Activated T-cell treated with anti-CD3 and anti-CD28 coated beads for 24 hours (primary cell): ENCODE measurements at regions not wholly inside any gene's neighbourhood (a gene's known extent, or its start where the extent isn't known, plus 50 kb on each side); places are given as distances from the start of the nearest gene placed in this dataset.

Experiments
- DNase-seq: peaks from one replicate; pipeline ENCODE4 v3.0.0-alpha.2; 2020; ENCODE audit warnings: low read depth

DNA sequence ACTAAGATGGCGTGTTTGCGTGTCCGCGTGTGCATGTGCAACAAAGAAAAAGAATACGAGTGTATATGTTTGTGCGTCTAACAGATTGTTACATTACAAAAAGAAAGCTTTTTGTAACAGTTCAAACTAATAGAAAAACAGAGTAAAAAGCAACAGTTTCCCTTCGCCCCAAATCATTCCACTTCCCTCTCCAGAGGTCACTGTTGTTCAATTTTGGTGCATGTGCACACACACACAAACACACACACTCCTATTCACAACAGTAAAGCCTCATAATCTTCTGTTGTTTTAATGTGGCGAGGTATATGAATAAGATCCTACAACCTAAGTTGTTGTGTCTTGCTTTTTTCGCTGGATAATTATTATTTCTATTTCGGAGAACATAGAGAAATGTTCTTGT lies 357.3 kb upstream of the SLC8A1 start:
- no peak for DNase-seq

DNA sequence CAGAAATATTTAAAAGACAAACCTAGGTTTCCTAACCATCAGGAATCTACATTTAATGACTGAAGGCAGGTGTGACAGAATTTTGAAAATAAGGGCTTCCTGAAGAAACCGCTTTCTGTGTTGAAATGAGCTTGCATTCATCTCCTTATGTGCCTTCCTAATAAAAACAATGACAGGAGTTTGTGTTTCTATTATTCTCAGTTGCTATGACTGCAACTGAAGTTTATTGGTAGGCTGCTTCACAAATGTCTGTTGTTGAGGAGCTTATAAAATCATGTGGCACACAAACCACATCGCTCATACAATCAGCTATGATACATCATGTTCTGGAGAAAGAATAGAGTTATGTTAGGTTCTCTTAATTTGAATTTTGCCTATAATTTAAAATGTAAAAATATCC lies 362.7 kb upstream of the SLC8A1 start:
- no peak for DNase-seq

- no peak for DNase-seq
These were observed 368.4 kb upstream of the SLC8A1 start for GRCh38 chr2:40820319-40820718.

- DNase-seq: no peak
These were observed 371.6 kb upstream of the SLC8A1 start for GRCh38 chr2:40823478-40823877.

DNA sequence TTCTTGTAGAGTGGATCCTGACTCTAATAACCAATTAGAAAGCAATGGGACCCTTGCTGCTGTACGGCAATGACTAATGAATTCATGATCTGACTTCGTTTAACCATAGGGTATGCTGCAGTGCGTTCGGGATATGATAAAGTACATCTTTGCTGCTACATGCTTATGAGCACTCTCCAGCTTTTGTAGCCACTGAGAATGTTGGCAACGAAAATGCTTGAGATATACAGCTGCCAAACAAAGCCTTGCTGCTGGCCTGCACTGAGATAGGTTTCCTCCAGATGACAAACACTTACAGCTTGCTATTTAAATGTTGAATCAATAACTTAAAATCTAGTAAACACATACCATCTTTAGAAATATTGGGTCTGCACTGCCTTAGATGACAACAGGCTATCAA lies 372.4 kb upstream of the SLC8A1 start:
- no peak for DNase-seq

- no peak for DNase-seq
These were observed 375.5 kb upstream of the SLC8A1 start for GRCh38 chr2:40827392-40827791.

GRCh38 chr2:40831321-40831873 lies 379.5 kb upstream of the SLC8A1 start:
- DNase-seq: no peak

DNA sequence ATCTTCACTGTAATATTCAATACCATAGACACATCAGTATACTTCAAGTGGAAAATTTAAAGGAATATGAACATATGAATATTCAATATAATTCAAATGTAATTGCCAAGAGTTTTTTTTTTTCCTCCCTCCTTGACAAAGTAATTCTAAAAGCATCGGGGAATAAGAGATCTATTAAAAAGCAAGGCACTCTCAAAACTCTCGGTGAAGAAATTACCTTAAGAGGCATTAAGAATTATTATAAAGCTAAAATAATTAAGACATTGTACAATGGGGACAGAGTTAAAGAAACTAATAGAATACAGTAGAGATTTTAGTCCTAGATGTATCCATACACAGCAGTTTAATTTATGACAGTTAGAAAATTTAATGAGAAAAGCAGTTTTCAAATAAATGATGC lies 390.0 kb upstream of the SLC8A1 start:
- no peak for DNase-seq

DNA sequence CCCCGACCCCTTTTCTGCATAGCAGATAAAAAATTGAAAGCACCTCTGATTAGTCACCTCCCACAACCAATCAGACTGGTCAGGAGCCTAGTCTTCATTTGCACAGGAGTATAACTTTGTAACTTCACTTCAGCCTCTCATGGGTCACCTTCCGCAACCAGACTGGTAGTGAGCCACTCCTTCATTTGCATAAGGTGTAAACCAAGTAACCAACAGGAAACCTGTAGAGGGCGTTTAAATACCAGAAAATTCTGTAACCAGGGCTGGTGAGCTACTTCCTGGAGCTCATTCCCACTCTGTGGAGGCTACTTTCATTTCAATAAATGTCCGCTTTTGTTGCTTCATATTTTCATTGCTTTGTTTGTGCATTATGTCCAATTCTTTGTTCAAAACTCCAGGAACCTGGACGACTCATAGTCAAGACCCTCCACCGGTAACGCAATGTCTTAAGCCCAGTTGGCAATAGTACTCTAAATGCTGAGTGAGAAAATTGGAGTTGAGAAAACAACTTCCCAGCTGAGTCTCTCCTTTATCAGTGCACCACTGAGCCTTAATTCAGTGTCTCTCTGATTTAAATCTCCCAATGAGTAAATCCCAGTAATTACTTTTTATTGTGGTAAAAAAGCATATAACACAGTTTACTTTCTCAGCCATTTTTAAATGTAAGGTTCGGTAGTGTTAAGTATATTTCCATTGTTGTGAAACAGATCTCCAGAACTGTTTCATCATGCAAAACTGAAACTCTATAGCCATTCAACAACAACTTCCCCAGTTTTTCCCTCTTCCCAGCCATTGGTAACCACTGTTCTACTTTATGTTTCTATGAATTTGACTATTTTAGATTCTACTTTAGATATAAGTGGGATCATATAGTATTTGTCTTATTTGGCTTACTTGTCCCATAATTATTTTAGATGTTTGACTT lies 392.7 kb upstream of the SLC8A1 start:
- no peak for DNase-seq

- no peak for DNase-seq
These were observed 399.8 kb upstream of the SLC8A1 start for GRCh38 chr2:40851661-40852060.

- no peak for DNase-seq
These were observed 407.7 kb upstream of the SLC8A1 start for GRCh38 chr2:40859617-40860016.

DNA sequence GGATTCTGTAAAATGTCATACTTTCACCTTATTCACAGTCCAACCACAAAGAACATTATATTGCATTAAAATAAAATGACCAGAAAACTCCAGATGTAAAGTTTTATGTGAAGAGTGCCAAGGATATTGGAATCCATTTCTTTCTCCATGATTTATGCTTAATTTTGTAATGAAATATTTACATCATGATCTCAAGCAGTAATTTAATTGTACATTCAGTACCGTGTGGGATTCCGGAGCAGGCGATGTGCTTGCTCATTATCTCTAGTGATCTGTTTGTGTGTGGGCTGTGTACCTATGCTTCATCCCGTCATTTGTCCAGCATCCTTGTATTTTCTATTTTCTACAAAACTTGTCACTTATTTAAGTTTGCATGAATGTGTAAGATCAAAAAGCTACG lies 415.9 kb upstream of the SLC8A1 start:
- no peak for DNase-seq

DNA sequence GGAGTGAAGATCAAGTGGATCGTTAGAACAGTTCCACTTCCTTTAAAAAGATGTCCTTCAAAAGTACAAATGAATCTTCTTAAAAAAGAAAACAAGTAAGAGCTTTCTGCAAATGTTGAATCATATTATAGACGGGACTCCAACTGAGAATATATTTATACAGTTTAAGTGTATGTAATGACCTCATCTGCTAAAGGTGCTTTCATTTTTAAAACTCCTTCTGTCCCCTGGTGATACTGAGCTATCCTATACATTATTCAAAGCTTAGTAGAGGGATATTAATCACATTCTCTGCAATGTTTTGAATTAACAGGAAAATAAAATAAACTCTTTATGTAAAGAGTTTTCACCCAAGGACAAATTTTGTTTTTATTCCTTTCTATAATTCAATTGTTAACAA lies 420.7 kb upstream of the SLC8A1 start:
- DNase-seq: no peak

DNA sequence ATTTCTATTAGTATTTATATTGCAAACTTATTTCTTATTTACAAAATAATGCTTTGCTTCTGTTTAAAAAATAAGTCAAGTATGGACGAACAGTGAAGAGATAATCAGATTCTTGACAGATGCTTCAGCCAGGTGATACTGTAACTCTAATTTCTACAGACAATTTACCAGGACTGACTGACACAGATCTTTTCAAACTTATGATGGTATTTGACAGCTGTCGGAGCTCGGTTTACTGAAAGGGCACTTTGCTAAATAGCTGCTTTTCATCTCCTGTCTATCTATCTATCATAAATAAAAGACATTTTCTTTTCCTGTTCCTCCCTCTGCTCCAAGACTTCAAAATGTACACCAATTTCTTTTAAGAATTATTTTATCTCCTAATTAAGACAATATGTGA lies 422.5 kb upstream of the SLC8A1 start:
- no peak for DNase-seq

- no peak for DNase-seq
These were observed 425.9 kb upstream of the SLC8A1 start for GRCh38 chr2:40877734-40878288.

DNA sequence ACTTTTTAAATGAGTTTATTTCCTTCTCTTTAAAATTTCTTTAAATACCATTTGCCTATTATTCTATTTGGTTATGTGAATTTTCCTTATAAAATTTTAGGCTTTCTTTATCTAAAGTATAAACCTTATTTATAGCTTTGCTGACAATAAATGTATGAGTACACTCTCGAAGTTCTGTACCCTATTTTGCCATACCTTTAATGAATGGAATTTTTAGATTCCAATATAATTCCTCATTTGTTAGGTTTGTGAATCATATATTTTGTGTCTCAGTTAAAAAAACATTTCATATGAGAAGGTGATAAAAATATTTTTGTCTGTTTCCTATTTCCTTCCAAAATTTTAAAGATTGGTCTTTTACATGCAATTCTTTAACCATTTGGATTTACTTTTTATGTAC lies 427.4 kb upstream of the SLC8A1 start:
- no peak for DNase-seq

DNA sequence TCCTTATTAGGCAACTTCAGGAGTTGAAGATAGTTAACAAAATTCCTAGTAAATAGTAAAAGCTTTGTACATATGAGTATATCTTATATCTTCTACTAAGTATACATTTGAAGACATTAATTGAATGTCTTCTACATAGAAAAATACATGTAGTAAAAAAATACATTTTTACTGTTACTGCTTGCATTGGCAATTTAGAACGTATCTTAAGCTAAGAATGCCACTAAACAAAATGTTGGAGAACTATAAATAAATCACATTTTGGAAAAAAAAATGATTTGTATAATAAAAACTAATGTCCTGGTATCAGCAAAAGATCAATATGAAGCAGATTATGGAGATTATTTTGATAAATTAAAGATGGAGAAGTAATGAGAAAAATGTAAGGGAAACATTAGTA lies 434.2 kb upstream of the SLC8A1 start:
- no peak for DNase-seq

GRCh38 chr2:40886655-40887054 lies 434.8 kb upstream of the SLC8A1 start:
- no peak for DNase-seq

GRCh38 chr2:40896358-40896757 lies 444.5 kb upstream of the SLC8A1 start:
- no peak for DNase-seq

DNA sequence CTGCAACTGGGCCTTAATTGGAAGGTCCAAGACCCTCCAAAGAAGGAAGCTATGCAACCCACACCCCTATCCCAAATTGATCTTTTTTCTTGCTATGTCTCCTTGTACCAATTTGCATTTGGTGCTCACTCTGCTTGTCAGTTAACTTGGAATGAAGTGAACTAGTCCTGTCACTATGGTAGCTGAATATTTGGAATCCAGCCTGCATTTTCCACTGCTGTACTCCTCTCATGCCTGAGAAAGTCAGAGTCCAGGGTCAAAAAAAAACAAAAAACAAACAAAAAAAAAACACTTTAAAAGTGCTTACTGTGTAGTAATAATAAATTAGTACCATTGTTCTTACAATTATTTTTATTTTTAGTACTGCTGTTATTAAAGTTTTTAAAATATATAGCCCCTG lies 462.8 kb upstream of the SLC8A1 start:
- no peak for DNase-seq

- DNase-seq: no peak
These were observed 463.8 kb upstream of the SLC8A1 start for GRCh38 chr2:40915651-40916050.

GRCh38 chr2:40935349-40935748 lies 483.5 kb upstream of the SLC8A1 start:
- DNase-seq: no peak

- no peak for DNase-seq
These were observed 485.4 kb upstream of the SLC8A1 start for GRCh38 chr2:40937284-40937683.

DNA sequence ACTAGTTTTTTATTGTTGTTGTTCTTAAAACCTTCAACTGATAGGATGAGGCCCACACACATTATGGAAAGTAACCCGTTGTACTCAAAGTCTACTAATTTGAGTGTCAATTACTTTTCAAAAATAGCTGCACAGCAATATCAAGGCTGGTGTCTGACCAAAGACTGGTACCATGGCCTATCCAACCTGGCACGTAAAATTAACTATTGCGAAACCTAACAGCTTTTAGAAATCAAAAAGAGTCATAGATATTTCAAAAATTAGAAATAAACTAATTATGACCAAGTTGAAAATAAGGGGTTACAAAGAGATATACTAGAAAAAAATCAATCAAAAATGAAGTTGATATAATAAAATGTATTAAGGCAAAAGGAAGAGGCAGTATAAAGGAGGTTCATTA lies 501.5 kb upstream of the SLC8A1 start:
- DNase-seq: no peak
